HEK293 (cell line): ENCODE measurements at regions not wholly inside any gene's neighbourhood (a gene's known extent, or its start where the extent isn't known, plus 50 kb on each side); places are given as distances from the start of the nearest gene placed in this dataset.

ENCODE experiments used
- BCL11A ChIP-seq: fragments of 450-650 bp; formaldehyde crosslinking; IDR thresholded peaks from 2 replicates; pipeline ENCODE4 v1.5.1; 2016; ENCODE audit warnings: low read depth, missing biosample characterization, missing genetic modification characterization
- CTCF ChIP-seq: fragments of 450-650 bp; formaldehyde crosslinking; IDR thresholded peaks from 2 replicates; pipeline ENCODE4 v1.5.1; 2016; ENCODE audit warnings: missing biosample characterization, missing genetic modification characterization
- REST ChIP-seq: fragments of 450-650 bp; formaldehyde crosslinking; IDR thresholded peaks from 2 replicates; pipeline ENCODE4 v1.5.1; 2016; ENCODE audit warnings: missing biosample characterization, missing genetic modification characterization
- ZNF174 ChIP-seq: fragments of 450-650 bp; formaldehyde crosslinking; IDR thresholded peaks from 2 replicates; pipeline ENCODE4 v1.5.0; 2017; ENCODE audit warnings: missing biosample characterization, mild to moderate bottlenecking, missing genetic modification characterization
- ZNF184 ChIP-seq: fragments of 450-650 bp; IDR thresholded peaks from 2 replicates; pipeline ENCODE4 v1.5.1; 2018; ENCODE audit warnings: missing biosample characterization, mild to moderate bottlenecking, missing genetic modification characterization
- ZNF449 ChIP-seq: fragments of 450-650 bp; formaldehyde crosslinking; IDR thresholded peaks from 2 replicates; pipeline ENCODE4 v1.5.1; 2017; ENCODE audit warnings: missing biosample characterization, mild to moderate bottlenecking, missing genetic modification characterization, moderate library complexity
- ZNF704 ChIP-seq: fragments of 450-650 bp; formaldehyde crosslinking; IDR thresholded peaks from 2 replicates; pipeline ENCODE4 v1.5.1; 2016; ENCODE audit warnings: missing biosample characterization, missing genetic modification characterization
- ZNF792 ChIP-seq: fragments of 450-650 bp; formaldehyde crosslinking; IDR thresholded peaks from 2 replicates; pipeline ENCODE4 v1.5.1; 2016; ENCODE audit warnings: missing biosample characterization, missing genetic modification characterization
- TF ChIP-seq, protein P1 (sequence below): fragments of 450-650 bp; formaldehyde crosslinking; IDR thresholded peaks from 2 replicates; pipeline ENCODE4 v1.5.1; 2016; ENCODE audit warnings: missing biosample characterization, missing genetic modification characterization, low read depth

GRCh38 chr1:193479187-193479586 is 292.8 kb upstream of the B3GALT2 start:
- TF ChIP-seq ZNF704 (tag by site-specific recombination), result no peak
- no peak for TF ChIP-seq ZNF184 (tag by site-specific recombination)
- TF ChIP-seq ZNF449 (tag by site-specific recombination), result no peak
- no peak for TF ChIP-seq BCL11A (tag by site-specific recombination)
- no peak for TF ChIP-seq CTCF (tag by site-specific recombination)
- TF ChIP-seq, protein P1, sequence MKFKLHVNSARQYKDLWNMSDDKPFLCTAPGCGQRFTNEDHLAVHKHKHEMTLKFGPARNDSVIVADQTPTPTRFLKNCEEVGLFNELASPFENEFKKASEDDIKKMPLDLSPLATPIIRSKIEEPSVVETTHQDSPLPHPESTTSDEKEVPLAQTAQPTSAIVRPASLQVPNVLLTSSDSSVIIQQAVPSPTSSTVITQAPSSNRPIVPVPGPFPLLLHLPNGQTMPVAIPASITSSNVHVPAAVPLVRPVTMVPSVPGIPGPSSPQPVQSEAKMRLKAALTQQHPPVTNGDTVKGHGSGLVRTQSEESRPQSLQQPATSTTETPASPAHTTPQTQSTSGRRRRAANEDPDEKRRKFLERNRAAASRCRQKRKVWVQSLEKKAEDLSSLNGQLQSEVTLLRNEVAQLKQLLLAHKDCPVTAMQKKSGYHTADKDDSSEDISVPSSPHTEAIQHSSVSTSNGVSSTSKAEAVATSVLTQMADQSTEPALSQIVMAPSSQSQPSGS (tag by site-specific recombination), result no peak
- TF ChIP-seq REST (tag by site-specific recombination), result no peak
- TF ChIP-seq ZNF792 (tag by site-specific recombination), result no peak
- no peak for TF ChIP-seq ZNF174 (tag by site-specific recombination)
